Suppressor macrophage treated with lipopolysaccharide for 1 hour (primary cell): ENCODE measurements at regions not wholly inside any gene's neighbourhood (a gene's known extent, or its start where the extent isn't known, plus 50 kb on each side); places are given as distances from the start of the nearest gene placed in this dataset.
"Not testable (repeated sequence)": the region's sequence is repeated elsewhere in the genome, so short reads cannot be mapped to it uniquely, and the experiment has no call there.

Experiments
- DNase-seq, 3 donors: peaks; one replicate each; pipeline ENCODE4 v3.0.0-alpha.2; 2020 to 2022

- DNase-seq = no peak
Measured at GRCh38 chr19:31448221-31448657, 99.0 kb upstream of the TSHZ3 start.

DNA sequence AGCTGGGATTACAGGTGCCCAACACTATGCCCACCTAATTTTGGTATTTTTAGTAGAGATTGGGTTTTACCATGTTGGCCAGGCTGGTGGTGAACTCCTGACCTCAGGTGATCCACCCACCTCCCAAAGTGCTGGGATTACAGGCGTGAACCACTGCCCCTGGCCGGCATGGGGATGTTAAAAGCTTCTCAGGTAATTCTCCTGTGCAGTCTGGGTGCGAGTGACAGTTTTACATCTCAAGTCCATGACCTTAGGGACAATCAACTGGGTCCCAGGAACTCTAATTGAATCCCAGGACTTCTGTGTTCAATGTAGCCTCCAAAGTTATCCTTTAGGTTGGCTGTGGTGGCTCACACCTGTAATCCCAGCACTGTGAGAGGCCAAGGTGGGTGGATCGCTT lies 100.1 kb upstream of the TSHZ3 start:
- DNase-seq = no peak

- no peak for DNase-seq
Measured at GRCh38 chr19:31450696-31451095, 101.5 kb upstream of the TSHZ3 start.

DNA sequence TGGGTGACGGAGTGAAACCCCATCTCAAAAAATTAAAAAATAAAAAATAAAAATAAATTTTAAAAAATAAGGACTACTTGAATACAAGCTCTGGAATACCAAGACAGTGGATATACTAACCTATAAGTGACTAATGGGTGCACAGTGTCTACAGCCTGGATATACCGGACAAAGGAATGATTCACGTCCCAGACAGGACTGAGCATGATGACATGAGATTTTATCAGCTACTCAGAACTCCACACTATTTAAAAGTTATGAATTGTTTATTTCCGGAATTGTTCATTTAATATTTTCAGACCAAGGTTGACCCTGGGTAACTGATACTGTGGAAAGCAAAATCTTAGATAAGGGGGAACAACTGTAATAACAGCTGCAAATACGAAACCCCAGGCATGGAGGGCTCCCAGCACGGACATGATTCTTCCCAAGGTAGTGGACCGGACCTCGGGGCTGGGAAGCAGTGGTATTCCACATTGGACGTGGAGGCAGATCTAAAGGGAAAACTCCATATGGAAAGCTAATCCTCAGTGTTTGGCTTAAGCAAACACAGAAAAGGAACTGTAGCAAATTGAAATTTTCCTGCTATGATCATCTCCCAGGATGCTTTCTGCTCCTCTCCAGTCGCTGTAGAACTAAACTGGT lies 102.6 kb upstream of the TSHZ3 start:
- no peak for DNase-seq

GRCh38 chr19:31459430-31459829 lies 110.2 kb upstream of the TSHZ3 start:
- no peak for DNase-seq

GRCh38 chr19:31461814-31462539 lies 112.7 kb upstream of the TSHZ3 start:
- DNase-seq = no peak

- DNase-seq = no peak
Measured at GRCh38 chr19:31470229-31470939, 121.1 kb upstream of the TSHZ3 start.

GRCh38 chr19:31470952-31471351 lies 121.7 kb upstream of the TSHZ3 start:
- DNase-seq = no peak

GRCh38 chr19:31478241-31478640 lies 129.0 kb upstream of the TSHZ3 start:
- DNase-seq = no peak

DNA sequence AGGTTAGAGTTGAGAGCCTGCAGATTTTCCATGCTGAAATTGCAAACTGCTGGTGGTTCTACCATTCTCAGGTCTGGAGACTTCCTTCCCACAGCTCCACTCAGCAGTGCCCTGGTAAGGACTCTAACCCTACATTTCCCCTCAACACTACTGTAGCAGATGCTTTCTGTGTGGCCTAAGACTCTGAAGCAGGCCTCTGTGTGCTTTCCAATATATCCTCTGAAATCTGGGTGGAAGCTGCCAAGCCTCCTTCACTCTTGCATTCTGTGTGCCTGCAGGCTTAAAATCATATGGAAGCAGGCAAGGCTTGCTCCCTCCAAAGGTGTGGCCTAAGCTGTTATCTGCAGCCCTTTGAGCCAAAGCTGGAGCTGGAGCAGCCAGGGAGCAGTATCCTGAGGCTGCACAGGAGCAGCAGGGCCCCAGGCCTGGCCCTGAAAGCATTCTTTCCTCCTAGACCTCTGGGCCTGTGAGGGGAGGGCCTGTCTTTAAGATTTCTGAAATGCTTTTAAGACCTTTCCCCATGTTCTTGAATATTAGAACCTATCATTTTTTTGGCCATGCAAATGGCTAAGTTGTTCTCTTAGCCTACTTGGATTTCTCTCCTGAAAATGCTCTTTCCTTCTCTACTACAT lies 134.1 kb upstream of the TSHZ3 start:
- no peak for DNase-seq

DNA sequence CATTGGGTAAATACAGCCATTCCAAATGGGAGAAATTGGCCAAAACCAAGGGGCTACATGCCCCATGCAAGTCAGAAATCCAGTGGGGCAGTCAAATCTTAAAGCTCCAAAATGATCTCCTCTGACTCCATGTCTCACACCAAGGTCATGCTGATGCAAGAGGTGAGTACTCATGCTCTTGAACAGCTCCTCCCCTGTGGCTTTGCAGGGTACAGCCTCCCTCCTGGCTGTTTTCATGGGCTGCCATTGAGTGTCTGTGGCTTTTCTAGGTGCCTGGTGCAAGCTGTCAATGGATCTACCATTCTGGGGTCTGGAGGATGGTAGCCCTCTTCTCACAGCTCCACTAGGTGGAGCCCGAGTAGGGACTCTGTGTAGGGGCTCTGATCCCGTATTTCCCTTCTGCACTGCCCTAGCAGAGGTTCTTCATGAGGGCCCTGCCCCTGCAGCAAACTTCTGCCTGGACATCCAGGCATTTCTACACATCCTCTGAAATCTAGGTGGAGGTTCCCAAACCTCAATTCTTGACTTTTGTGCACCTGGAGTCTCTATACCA lies 135.7 kb upstream of the TSHZ3 start:
- not testable (repeated sequence) for DNase-seq

DNA sequence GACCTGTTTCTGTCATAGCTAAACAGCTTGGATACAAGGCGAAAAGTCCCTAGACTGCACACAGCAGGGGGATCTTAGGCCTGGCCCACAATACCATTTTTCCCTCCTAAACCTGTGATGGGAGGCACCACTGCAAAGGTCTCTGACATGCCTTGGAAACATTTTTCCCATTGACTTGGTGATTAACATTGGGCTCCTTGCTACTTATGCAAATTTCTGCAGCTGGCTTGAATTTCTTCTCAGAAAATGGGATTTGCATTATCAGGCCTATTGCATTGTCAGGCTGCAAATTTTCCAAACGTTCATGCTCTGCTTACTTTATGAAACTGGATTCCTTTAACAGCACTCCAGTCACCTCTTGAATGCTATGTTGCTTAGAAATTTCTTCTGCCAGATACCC lies 136.2 kb upstream of the TSHZ3 start:
- DNase-seq = no peak

- DNase-seq = peak in 2 of 3 donors; percentile 12 to 18
Measured at GRCh38 chr19:31491242-31491641, 142.0 kb upstream of the TSHZ3 start.

GRCh38 chr19:31492050-31492449 lies 142.8 kb upstream of the TSHZ3 start:
- no peak for DNase-seq

- no peak for DNase-seq
Measured at GRCh38 chr19:31496076-31496475, 146.8 kb upstream of the TSHZ3 start.

DNA sequence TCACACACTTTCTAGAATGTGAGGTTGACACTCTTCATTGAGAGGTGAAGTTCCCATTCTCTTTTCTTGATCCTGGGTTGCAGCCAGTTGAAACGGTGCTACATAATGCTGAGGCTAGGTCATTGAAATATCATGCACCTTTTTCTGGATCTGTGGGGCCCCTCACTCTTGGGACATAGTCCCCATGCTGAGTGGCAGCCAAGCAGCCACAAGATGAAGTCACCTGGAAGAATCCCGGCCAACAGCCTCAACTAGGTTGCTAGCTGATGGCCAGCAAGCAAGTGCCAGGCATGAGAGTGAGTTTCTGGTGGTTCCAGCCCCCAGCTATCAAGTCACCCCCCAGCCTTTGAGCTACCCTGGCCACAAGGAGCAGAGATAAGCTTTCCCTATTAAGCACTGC lies 148.5 kb upstream of the TSHZ3 start:
- no peak for DNase-seq

GRCh38 chr19:31498781-31499180 lies 149.5 kb upstream of the TSHZ3 start:
- no peak for DNase-seq

DNA sequence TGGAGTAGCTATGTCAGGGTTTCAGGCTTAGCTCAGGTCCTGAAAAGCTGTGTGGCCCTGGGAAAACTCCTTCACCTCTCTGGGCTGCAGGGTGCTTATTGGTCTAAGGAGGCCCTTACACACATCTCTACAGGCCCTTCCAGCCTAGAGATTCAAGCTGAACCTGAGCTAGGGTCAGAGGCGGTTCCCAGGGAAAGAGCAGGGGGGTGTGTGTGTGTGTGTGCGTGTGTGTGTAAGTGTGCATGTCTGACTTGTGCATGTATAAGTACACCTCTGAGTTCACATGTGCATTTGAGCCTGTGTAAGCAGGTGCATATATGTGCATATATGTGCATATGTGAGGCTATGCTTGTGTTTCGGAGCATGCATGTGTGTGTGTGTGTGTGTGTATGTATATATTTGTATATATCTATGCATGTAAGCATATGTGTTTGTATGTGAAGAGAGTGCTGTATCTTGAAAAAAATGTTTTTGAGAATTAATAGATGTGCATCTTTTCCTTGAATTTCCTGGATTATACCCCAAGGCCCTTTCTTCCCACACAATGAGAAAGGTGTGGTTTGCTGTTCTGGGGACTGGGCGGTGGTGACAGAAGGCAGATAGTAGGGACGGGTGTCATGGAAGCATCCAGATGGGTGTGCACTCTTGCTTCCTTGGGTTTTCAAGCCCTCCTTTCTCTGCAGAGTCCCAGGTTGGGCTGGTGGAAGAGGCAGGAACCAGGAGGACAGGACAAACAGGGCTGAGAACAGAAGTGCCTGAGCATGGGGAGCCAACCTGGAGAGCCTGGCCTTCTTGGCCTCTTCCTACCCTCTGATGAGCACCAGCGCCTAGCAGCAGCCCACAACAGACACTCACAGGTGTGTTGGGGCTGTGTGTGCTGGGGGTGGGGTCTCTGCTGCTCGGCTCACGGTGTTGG lies 150.3 kb upstream of the TSHZ3 start:
- DNase-seq = no peak

DNA sequence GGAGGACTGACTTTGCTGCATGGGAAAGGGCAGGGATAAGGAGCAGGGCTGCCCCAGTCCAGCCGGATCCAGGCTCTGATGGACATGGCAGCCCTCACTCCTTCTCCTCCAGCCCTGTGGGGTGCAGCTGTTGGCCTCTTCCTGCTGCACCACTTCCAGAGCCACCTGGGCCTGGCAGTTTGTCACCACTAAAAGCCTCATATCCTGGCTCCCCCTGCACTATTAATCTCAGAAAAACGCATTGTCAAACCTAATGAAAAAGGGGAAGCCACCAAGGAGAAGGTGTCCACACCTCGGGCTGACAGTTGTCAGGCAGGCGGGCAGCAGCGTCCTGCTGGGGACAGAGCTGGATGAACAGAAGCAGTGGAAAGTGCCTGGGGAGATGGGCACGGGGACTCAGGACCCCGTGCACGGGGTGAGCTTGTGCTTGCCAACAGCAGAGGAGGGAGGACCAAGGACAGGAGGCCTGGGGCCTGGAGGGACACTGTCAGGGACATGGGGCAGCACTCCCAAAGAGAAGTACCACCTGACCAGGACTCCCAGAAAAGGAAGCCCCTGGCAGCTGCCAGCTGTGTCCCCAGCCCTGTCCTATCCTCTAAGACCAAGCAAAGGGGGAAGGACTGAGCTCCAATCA lies 151.1 kb upstream of the TSHZ3 start:
- no peak for DNase-seq

DNA sequence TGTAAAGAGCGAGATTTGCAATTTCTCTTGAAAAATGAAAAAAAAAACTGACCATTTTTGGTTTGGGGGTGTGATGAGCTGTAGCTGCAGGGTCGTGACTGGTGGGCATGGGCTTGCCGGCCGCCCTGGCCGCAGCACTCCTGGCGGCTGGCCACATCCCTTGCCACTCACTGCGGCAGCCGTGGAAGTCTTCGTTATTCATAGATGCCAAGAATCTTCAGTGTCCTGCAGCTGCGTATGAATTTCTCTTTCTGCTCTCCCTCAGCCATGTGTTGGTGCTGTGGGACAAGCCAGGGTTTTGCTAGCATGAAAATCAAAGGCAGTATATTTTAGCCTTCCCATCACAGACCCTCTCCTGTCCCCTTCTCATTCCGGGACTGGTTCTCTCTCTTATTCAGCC lies 151.7 kb upstream of the TSHZ3 start:
- no peak for DNase-seq

GRCh38 chr19:31501427-31502195 lies 152.4 kb upstream of the TSHZ3 start:
- DNase-seq = no peak
